ENCODE measurements at regions not wholly inside any gene's neighbourhood (a gene's known extent, or its start where the extent isn't known, plus 50 kb on each side); places are given as distances from the start of the nearest gene placed in this dataset.

GRCh38 chr12:67141296-67142018, 127.7 kb upstream of the CAND1 start:
- TF ChIP-seq POLR2AphosphoS5 (IDR thresholded peaks at IDR 0.05; ENCODE audit: borderline replicate concordance, low read depth, low read length) (no peak), EZH2 (IDR thresholded peaks at IDR 0.05) (no peak), FOXP2 (optimal IDR thresholded peaks at IDR 0.05; ENCODE audit: control extremely low read depth, extremely low read length, insufficient read depth) (no peak)

Data from SK-N-MC (cell line).